ENCODE measurements at regions not wholly inside any gene's neighbourhood (a gene's known extent, or its start where the extent isn't known, plus 50 kb on each side); places are given as distances from the start of the nearest gene placed in this dataset.

DNA sequence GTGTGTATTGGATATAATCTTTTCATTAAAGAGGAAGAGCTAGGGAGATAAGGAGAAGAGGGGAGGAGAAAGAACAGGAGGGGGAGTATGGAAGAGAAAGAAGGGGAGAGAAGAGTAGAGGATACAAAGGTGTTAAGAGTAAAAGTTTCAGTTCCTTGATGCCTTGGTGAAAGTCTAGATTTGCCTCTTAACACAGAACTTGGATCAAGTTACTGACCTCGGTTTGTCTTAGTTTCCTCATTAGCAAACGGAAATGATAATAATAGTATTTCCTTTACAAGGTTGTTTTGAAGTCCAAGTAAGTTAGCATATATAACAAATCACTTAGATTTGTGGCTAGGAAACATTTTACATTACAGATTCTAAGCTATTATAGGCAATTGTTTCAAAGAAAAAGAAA, 287.1 kb downstream of the PPARGC1A start:
- in situ Hi-C loops (cut with HindIII; ENCODE audit: low sequenced_read_pairs) = no loop called here
- no peak for DNase-seq (ENCODE audit: low read depth)
- H3K4me3 ChIP-seq (ENCODE audit: low read depth, low read length) = no peak overlapping the region
- TF ChIP-seq, protein P1, sequence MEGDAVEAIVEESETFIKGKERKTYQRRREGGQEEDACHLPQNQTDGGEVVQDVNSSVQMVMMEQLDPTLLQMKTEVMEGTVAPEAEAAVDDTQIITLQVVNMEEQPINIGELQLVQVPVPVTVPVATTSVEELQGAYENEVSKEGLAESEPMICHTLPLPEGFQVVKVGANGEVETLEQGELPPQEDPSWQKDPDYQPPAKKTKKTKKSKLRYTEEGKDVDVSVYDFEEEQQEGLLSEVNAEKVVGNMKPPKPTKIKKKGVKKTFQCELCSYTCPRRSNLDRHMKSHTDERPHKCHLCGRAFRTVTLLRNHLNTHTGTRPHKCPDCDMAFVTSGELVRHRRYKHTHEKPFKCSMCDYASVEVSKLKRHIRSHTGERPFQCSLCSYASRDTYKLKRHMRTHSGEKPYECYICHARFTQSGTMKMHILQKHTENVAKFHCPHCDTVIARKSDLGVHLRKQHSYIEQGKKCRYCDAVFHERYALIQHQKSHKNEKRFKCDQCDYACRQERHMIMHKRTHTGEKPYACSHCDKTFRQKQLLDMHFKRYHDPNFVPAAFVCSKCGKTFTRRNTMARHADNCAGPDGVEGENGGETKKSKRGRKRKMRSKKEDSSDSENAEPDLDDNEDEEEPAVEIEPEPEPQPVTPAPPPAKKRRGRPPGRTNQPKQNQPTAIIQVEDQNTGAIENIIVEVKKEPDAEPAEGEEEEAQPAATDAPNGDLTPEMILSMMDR (IDR thresholded peaks at IDR 0.05; ENCODE audit: low read depth, low read length, missing control alignments) = no peak

DNA sequence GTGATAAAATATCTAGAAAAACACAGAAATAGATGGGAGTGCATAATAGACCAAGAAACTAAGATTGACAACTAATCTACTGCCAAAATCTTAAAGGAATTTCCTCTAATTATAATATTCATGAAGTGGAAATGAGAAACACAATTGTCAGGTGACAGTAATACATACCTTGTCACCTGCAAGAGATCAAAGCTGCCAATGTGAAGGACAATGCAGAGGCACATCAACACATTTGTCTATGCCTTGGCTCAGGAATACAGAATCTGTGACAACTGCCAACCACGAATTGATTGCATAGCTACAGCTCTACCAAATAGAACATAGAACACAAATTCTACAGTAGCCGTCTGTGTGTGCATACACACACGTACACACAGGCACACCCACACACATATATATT, 295.7 kb downstream of the PPARGC1A start:
- no peak overlapping the region for H3K4me3 ChIP-seq (ENCODE audit: low read depth, low read length)
- TF ChIP-seq, protein P1 (IDR thresholded peaks at IDR 0.05; ENCODE audit: low read depth, low read length, missing control alignments) = no peak
- in situ Hi-C loops (cut with HindIII; ENCODE audit: low sequenced_read_pairs) = no loop called here
- no peak for DNase-seq (ENCODE audit: low read depth)

DNA sequence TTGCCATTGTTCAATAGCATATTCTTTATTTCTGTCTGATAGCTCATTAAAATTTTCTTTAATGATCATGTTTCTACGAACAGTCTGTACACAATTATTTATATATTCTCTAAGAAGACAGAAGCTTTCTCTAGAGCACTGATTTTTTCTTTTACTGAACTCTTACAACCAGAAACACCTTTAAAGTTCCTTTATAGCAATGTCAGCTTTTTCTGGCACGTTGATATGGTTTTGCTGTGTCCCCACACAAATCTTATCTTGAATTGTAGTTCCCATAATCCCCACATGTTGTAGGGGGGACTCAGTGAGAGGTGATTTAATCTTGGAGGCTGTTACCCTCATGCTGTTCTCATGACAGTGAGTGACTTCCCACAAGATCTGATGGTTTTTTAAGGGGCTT, 299.4 kb downstream of the PPARGC1A start:
- no peak overlapping the region for H3K4me3 ChIP-seq (ENCODE audit: low read depth, low read length)
- no peak for DNase-seq (ENCODE audit: low read depth)
- in situ Hi-C loops (cut with HindIII; ENCODE audit: low sequenced_read_pairs) = no loop called here
- TF ChIP-seq, protein P1 (IDR thresholded peaks at IDR 0.05; ENCODE audit: low read depth, low read length, missing control alignments) = no peak

DNA sequence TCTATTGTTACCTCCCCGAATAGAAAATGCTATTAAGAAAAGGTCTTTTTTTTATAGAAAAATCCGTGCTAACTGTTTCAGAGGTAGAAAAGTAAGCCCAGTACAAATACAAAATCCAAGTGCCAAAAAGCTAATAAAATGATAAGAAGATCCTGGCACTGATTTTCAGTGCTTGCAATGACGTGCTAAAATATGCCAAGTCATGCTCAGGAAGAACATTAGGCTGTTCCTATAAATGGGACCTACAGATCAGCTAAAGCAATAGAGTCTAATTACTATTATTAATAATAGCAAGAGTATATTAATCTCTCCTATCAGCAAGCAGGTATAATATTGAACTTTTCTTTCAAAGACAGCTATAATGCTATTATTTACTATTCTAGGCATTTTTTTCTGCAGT, 305.8 kb downstream of the PPARGC1A start:
- in situ Hi-C loops (cut with HindIII; ENCODE audit: low sequenced_read_pairs) = no loop called here
- H3K4me3 ChIP-seq (ENCODE audit: low read depth, low read length) = no peak overlapping the region
- no peak for DNase-seq (ENCODE audit: low read depth)
- TF ChIP-seq, protein P1 (IDR thresholded peaks at IDR 0.05; ENCODE audit: low read depth, low read length, missing control alignments) = no peak

DNA sequence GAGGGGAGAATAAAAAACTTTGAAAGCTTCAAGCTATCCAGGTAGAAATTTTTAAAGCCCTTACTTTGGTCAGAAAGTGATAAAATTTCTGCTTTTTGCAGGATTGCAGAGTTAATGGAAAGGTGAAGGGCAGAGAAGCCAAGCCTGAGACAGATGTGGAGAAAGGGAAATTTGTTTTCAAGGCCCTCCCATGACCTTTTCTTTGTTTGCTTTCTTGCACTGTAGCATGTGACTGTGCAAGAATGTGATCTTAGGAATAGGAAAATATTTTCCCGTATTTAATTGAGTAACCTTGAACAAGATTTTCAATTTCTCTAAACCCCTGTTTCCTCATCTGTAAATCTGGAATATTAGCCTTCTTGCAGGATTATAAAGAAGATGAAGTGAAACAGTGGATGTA, 307.2 kb downstream of the PPARGC1A start:
- TF ChIP-seq, protein P1 (IDR thresholded peaks at IDR 0.05; ENCODE audit: low read depth, low read length, missing control alignments) = no peak
- no peak for DNase-seq (ENCODE audit: low read depth)
- H3K4me3 ChIP-seq (ENCODE audit: low read depth, low read length) = no peak overlapping the region
- in situ Hi-C loops (cut with HindIII; ENCODE audit: low sequenced_read_pairs) = no loop called here

DNA sequence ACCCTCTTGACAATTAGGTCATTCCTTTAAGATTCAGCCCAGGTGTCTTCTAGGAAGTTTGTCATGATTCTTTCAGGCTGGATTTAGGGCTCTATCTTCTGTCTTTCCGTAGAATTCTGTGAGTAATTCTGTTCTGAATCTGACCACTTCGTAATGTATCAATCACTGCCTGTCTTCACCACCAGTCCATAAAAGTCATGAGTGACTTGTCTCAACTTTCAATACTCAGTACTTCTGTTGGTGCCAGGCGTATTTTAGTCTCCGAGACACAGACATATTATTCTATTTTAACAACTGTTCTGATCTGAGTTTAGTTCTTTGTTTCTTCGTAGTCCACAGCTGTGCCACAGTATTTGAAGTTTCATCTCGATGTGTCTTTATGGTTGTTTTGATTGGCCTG, 310.7 kb downstream of the PPARGC1A start:
- TF ChIP-seq, protein P1 (IDR thresholded peaks at IDR 0.05; ENCODE audit: low read depth, low read length, missing control alignments) = no peak
- H3K4me3 ChIP-seq (ENCODE audit: low read depth, low read length) = no peak overlapping the region
- no peak for DNase-seq (ENCODE audit: low read depth)
- in situ Hi-C loops (cut with HindIII; ENCODE audit: low sequenced_read_pairs) = no loop called here

DNA sequence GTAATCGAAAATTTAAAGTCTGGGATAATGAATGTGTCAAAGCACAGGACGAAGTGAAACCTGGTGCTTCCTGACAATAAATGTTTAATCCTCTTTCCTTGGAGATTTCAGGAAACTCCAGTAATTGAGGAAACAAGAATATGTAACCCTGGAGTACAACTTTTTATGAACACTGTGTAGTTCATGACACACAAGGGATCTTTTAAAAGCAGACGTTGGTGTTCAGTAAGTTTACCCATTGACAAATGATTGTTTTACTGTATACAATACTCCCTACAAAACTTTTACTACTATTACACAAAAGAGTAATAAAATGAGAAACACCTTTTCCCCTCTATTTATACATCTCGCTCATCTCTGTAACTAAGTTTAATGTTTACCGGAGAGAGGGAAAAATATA, 312.4 kb downstream of the PPARGC1A start:
- DNase-seq (ENCODE audit: low read depth) = no peak
- TF ChIP-seq, protein P1 (IDR thresholded peaks at IDR 0.05; ENCODE audit: low read depth, low read length, missing control alignments) = no peak
- H3K4me3 ChIP-seq (ENCODE audit: low read depth, low read length) = no peak overlapping the region
- in situ Hi-C loops (cut with HindIII; ENCODE audit: low sequenced_read_pairs) = no loop called here

Measured in astrocyte of the cerebellum (primary cell).